H1 (cell line): ENCODE measurements at regions not wholly inside any gene's neighbourhood (a gene's known extent, or its start where the extent isn't known, plus 50 kb on each side); places are given as distances from the start of the nearest gene placed in this dataset.
A peak's percentile ranks its signal among the peaks of the same experiment; 100 is the strongest.

Experiments
- CTCF ChIA-PET: fragments of 300-600 bp; sonication (Branson Sonifier 250); formaldehyde crosslinking; loops from one replicate; lab custom pipeline; 2021; ENCODE audit not compliant: partially characterized antibody; lab: Charles Lee
- POLR2A ChIA-PET: fragments of 300-600 bp; sonication (Branson Sonifier 250); formaldehyde crosslinking; loops from one replicate; lab custom pipeline; 2021; ENCODE audit warnings: inconsistent platforms; ENCODE audit not compliant: partially characterized antibody; lab: Charles Lee
- DNase-seq, 2 experiments: peaks; one replicate each; pipeline versions ENCODE4 v3.0.0 to v3.0.0-alpha.2; 2010 to 2022; ENCODE audit warnings: low spot score in 2 of 2, low read depth in 1 of 2, mixed read lengths in 1 of 2
- FAIRE-seq: peaks from 2 replicates; lab custom pipeline; 2011; peaks lifted over from hg19 to GRCh38; lab: Jason Lieb, UNC
- H2AFZ ChIP-seq: 2 replicates; pipeline ENCODE4 v1.8.1; 2012; ENCODE audit warnings: low read length, inconsistent platforms
- H2AK5ac ChIP-seq: 2 replicates; pipeline ENCODE4 v1.6.1; 2013; ENCODE audit warnings: low read depth, low read length
- H2BK120ac ChIP-seq: replicated peaks from 2 replicates; pipeline ENCODE3; 2013; ENCODE audit warnings: low read depth, low read length, inconsistent platforms
- H2BK12ac ChIP-seq: 2 replicates; pipeline ENCODE4 v1.6.1; 2013; ENCODE audit warnings: low read depth, low read length
- H2BK15ac ChIP-seq: 2 replicates; pipeline ENCODE4 v1.6.1; 2013; ENCODE audit warnings: low read length
- H2BK20ac ChIP-seq: 2 replicates; pipeline ENCODE4 v1.6.1; 2013; ENCODE audit warnings: low read length
- H2BK5ac ChIP-seq: 2 replicates; pipeline ENCODE4 v1.6.1; 2013; ENCODE audit warnings: low read depth, low read length
- H3K14ac ChIP-seq: 2 replicates; pipeline ENCODE4 v1.6.1; 2013; ENCODE audit warnings: inconsistent platforms; ENCODE audit not compliant: insufficient read length
- H3K18ac ChIP-seq: 2 replicates; pipeline ENCODE4 v1.6.1; 2013; ENCODE audit warnings: low read length; ENCODE audit errors: extremely low read depth
- H3K23ac ChIP-seq: 2 replicates; pipeline ENCODE4 v1.6.1; 2013; ENCODE audit warnings: inconsistent platforms; ENCODE audit not compliant: insufficient read length
- H3K23me2 ChIP-seq: 2 replicates; pipeline ENCODE4 v1.6.1; 2013; ENCODE audit warnings: low read depth, low read length
- H3K27ac ChIP-seq: 2 replicates; pipeline ENCODE4 v1.6.1; 2011; ENCODE audit warnings: low read depth, low read length, inconsistent platforms
- H3K27me3 ChIP-seq, 4 experiments: replicated peaks in 1 of 4; 1 replicate in 1 of 4; 2 replicates in 3 of 4; pipeline versions ENCODE4 v1.6.1 to v1.8.1; 2011 to 2013; ENCODE audit warnings: low read length in 3 of 4, mild to moderate bottlenecking in 3 of 4, inconsistent platforms in 2 of 4, mixed read lengths in 2 of 4, moderate library complexity in 1 of 4; ENCODE audit not compliant: control insufficient read depth in 3 of 4, insufficient read depth in 3 of 4; ENCODE audit errors: extremely low read depth in 1 of 4
- H3K36me3 ChIP-seq, 4 experiments: 2 replicates each; pipeline versions ENCODE4 v1.6.1 to v1.8.1; 2011 to 2013; ENCODE audit warnings: mild to moderate bottlenecking in 4 of 4, low read length in 3 of 4, moderate library complexity in 2 of 4, control low read depth in 1 of 4, inconsistent platforms in 1 of 4; ENCODE audit not compliant: insufficient read depth in 4 of 4, control insufficient read depth in 2 of 4
- H3K4ac ChIP-seq: replicated peaks from 2 replicates; pipeline ENCODE3; 2013; ENCODE audit warnings: low read length, low read depth, mixed read lengths, inconsistent platforms; ENCODE audit not compliant: insufficient read length
- H3K4me1 ChIP-seq, 4 experiments: replicated peaks in 1 of 4; 1 replicate in 1 of 4; 2 replicates in 3 of 4; pipeline versions ENCODE4 v1.6.1 to v1.8.1; 2011 to 2013; ENCODE audit warnings: low read length in 3 of 4, inconsistent platforms in 2 of 4, mixed read lengths in 1 of 4; ENCODE audit not compliant: insufficient read depth in 4 of 4, control insufficient read depth in 3 of 4
- H3K4me2 ChIP-seq, 2 experiments: 2 replicates each; pipeline versions ENCODE4 v1.6.1 to v1.8.1; 2011 to 2013; ENCODE audit warnings: low read depth in 2 of 2, low read length in 2 of 2, control low read depth in 1 of 2, inconsistent platforms in 1 of 2, mild to moderate bottlenecking in 1 of 2; ENCODE audit not compliant: insufficient read depth in 1 of 2
- H3K4me3 ChIP-seq, 4 experiments: fragments of 200-600, 300-600 bp in 1 of 4; sonication (generic), shearing (Covaris generic), sonication (Bioruptor Twin) in 1 of 4; 2 replicates each; pipeline versions ENCODE4 v1.5.1 to v1.8.1; 2011 to 2016; ENCODE audit warnings: low read length in 4 of 4, low read depth in 3 of 4, control low read depth in 2 of 4, inconsistent platforms in 2 of 4, mild to moderate bottlenecking in 2 of 4, mixed read lengths in 1 of 4, moderate library complexity in 1 of 4; ENCODE audit not compliant: insufficient read depth in 2 of 4; ENCODE audit errors: extremely low read depth in 1 of 4
- H3K56ac ChIP-seq: replicated peaks from 2 replicates; pipeline ENCODE3; 2013; ENCODE audit warnings: low read depth, mild to moderate bottlenecking, mixed read lengths, low read length, inconsistent platforms; ENCODE audit not compliant: insufficient read length
- H3K79me1 ChIP-seq: 2 replicates; pipeline ENCODE4 v1.6.1; 2013; ENCODE audit warnings: low read depth, low read length, control low read depth
- H3K79me2 ChIP-seq, 2 experiments: 2 replicates each; pipeline versions ENCODE4 v1.6.1 to v1.8.1; 2012 to 2013; ENCODE audit warnings: low read length in 2 of 2, mild to moderate bottlenecking in 2 of 2, inconsistent platforms in 1 of 2; ENCODE audit not compliant: insufficient read depth in 2 of 2, control insufficient read depth in 1 of 2
- H3K9ac ChIP-seq, 4 experiments: replicated peaks in 1 of 4; 1 replicate in 1 of 4; 2 replicates in 3 of 4; pipeline versions ENCODE4 v1.6.1 to v1.8.1; 2011 to 2013; ENCODE audit warnings: low read depth in 3 of 4, low read length in 3 of 4, control low read depth in 2 of 4, mild to moderate bottlenecking in 2 of 4, moderate library complexity in 2 of 4, inconsistent platforms in 1 of 4; ENCODE audit errors: extremely low read depth in 1 of 4
- H3K9me3 ChIP-seq, 2 experiments: 2 replicates each; pipeline versions ENCODE4 v1.6.1 to v1.8.1; 2012 to 2013; ENCODE audit warnings: mild to moderate bottlenecking in 2 of 2, moderate library complexity in 2 of 2, control low read depth in 1 of 2, inconsistent platforms in 1 of 2, low read depth in 1 of 2, low read length in 1 of 2, mixed read lengths in 1 of 2; ENCODE audit not compliant: insufficient read depth in 2 of 2
- H4K20me1 ChIP-seq, 2 experiments: replicated peaks in 1 of 2; 2 replicates each; pipeline versions ENCODE3 to v1.8.1; 2011 to 2013; ENCODE audit warnings: inconsistent platforms in 2 of 2, low read length in 2 of 2, mild to moderate bottlenecking in 1 of 2; ENCODE audit not compliant: insufficient read depth in 2 of 2, control insufficient read depth in 1 of 2
- H4K5ac ChIP-seq: 2 replicates; pipeline ENCODE4 v1.6.1; 2013; ENCODE audit warnings: low read length, low read depth, mixed read lengths, inconsistent platforms; ENCODE audit not compliant: insufficient read length
- H4K8ac ChIP-seq: 2 replicates; pipeline ENCODE4 v1.8.0; 2013; ENCODE audit warnings: mild to moderate bottlenecking, moderate library complexity, low read length, inconsistent platforms; ENCODE audit not compliant: insufficient read depth; ENCODE audit errors: extremely low read depth
- H4K91ac ChIP-seq: replicated peaks from 2 replicates; pipeline ENCODE3; 2013; ENCODE audit warnings: low read length, mixed read lengths, inconsistent platforms; ENCODE audit not compliant: insufficient read length
- CHD1 ChIP-seq: IDR thresholded peaks from 2 replicates; pipeline ENCODE4 v1.6.1; 2012; ENCODE audit warnings: low read depth, low read length, improper control_type of control experiment
- FOSL1 ChIP-seq: IDR thresholded peaks from 2 replicates; pipeline ENCODE4 v1.6.1; 2011; ENCODE audit warnings: mild to moderate bottlenecking, low read depth, low read length, moderate library complexity; ENCODE audit not compliant: insufficient read depth
- GABPA ChIP-seq: IDR thresholded peaks from 2 replicates; pipeline ENCODE4 v1.6.1; 2011; ENCODE audit warnings: mild to moderate bottlenecking, low read length, moderate library complexity, borderline replicate concordance; ENCODE audit not compliant: insufficient read depth
- KDM4A ChIP-seq: IDR thresholded peaks from one replicate; pipeline ENCODE4 v1.7.1; 2012; ENCODE audit warnings: low read depth, mild to moderate bottlenecking, moderate library complexity, low read length, inconsistent platforms; ENCODE audit not compliant: severe bottlenecking
- POLR2A ChIP-seq, 2 experiments: IDR thresholded peaks; 1 replicate in 1 of 2; 2 replicates in 1 of 2; pipeline ENCODE4 v1.6.1; 2011; ENCODE audit warnings: low read depth in 2 of 2, low read length in 2 of 2, mild to moderate bottlenecking in 2 of 2; ENCODE audit errors: control extremely low read depth in 1 of 2
- SAP30 ChIP-seq: fragments of 300-600 bp; sonication (generic); IDR thresholded peaks from 2 replicates; pipeline ENCODE4 v1.7.1; 2012; ENCODE audit warnings: low read length, moderate library complexity, mild to moderate bottlenecking, inconsistent platforms; ENCODE audit not compliant: insufficient read depth, insufficient replicate concordance
- SUZ12 ChIP-seq: fragments of 200-600 bp; sonication (generic); IDR thresholded peaks from 2 replicates; pipeline ENCODE4 v1.6.1; 2012; ENCODE audit warnings: mild to moderate bottlenecking, inconsistent platforms, low read length, moderate library complexity, mixed read lengths
- WGBS, 2 experiments: shearing (Covaris generic) in 1 of 2; methylation state at CpG; one replicate each; pipeline versions ENCODE4 v1.1.6 to v1.1.7; 2013 to 2015; ENCODE audit warnings: low lambda C conversion rate in 2 of 2, mixed read lengths in 2 of 2, inconsistent platforms in 1 of 2, low coverage in 1 of 2, missing lambda C conversion rate in 1 of 2; ENCODE audit not compliant: insufficient replicate concordance in 2 of 2, insufficient coverage in 1 of 2, insufficient read length in 1 of 2; ENCODE audit errors: extremely low coverage in 1 of 2, missing lambda C conversion rate in 1 of 2; 5-methylcytosine and 5-hydroxymethylcytosine counted together

DNA sequence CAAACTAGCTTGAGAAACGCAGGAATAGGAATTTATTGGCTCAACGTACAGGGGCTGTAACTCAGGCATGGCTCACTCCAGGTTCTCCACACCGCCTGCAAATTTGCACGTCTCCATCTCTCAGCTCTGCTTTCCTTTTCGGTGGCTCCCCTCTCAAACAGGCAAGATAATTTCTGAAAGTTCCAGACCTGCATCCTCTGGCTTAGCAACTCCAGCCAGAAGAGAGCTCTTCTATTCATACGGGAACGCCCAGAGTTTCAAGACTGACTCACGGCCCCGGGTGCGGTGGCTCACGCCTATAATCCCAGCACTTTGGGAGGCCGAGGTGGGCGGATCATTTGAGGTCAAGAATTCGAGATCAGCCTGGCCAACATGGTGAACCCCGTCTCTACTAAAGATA, 139.7 kb upstream of the BNIP2 start:
- Histone ChIP-seq H3K18ac (no peak overlapping the region), H3K4ac (no peak overlapping the region), H2BK5ac (no peak overlapping the region), H3K9ac (no peak overlapping the region), H3K27ac (no peak overlapping the region), H3K9me3 (no peaks in the 10 kb centered on the region), H2BK12ac (no peak overlapping the region), H2BK120ac (no peak overlapping the region), H2AFZ (peak overlapping the region; percentile 39; the same call in 1 of the 2 replicates), H3K27me3 (no peaks in the 10 kb centered on the region), H4K8ac (no peak overlapping the region), H4K20me1 (no peaks in the 10 kb centered on the region), H4K5ac (no peak overlapping the region), H3K79me1 (no peaks in the 10 kb centered on the region), H2AK5ac (no peak overlapping the region), H4K91ac (no peak overlapping the region), H2BK20ac (no peak overlapping the region), H3K4me1 (no peaks in the 10 kb centered on the region), H3K36me3 (no peaks in the 10 kb centered on the region), H3K4me2 (no peak overlapping the region), H2BK15ac (no peak overlapping the region), H3K56ac (no peak overlapping the region), H3K79me2 (no peaks in the 10 kb centered on the region), H3K14ac (no peak overlapping the region), H3K4me3 (no peak overlapping the region), H3K23ac (no peak overlapping the region), H3K23me2 (no peaks in the 10 kb centered on the region)
- TF ChIP-seq GABPA (no peak), SAP30 (no peak), KDM4A (no peak), FOSL1 (no peak), CHD1 (no peak), SUZ12 (no peak), POLR2A (IDR thresholded peaks at IDR 0.05; ENCODE audit: control extremely low read depth in 1 of 2, low read depth in 2 of 2, low read length in 2 of 2) (no peak)
- DNase-seq, result no peak
- no peak for FAIRE-seq
- POLR2A ChIA-PET, result no interaction called here
- CTCF ChIA-PET, result interaction anchor here (0.7 to 1.5 kb wide), 2 partner anchors 76 to 498 kb away, joined by 3 read pairs; no protein-coding TSS in a partner anchor
- WGBS, 2 experiments, result 82% methylated on average over 15 of the region's 15 CpGs; no CpG with 5 or more reads in 1 of the 2 experiments
